GM13977 (cell line): ENCODE measurements at regions not wholly inside any gene's neighbourhood (a gene's known extent, or its start where the extent isn't known, plus 50 kb on each side); places are given as distances from the start of the nearest gene placed in this dataset.

Experiments used
- DNase-seq: peaks from one replicate; pipeline ENCODE4 v3.0.0; 2012; ENCODE audit warnings: low spot score
- in situ Hi-C: fragments of 300-500 bp; cut with MboI; formaldehyde crosslinking; loops from one replicate; pipeline ENCODE4 v1.12.0; 2022; ENCODE audit warnings: low sequenced_read_pairs, low pct_unique_long_range_greater_than_20kb, mixed read lengths, inconsistent platforms; ENCODE audit not compliant: unreplicated experiment
- TF ChIP-seq, protein P1 (sequence below): IDR thresholded peaks from 2 replicates; pipeline ENCODE4 v1.5.1; 2012; ENCODE audit warnings: mild to moderate bottlenecking, control low read depth; ENCODE audit not compliant: insufficient read depth; ENCODE audit errors: extremely low read depth, missing control alignments

DNA sequence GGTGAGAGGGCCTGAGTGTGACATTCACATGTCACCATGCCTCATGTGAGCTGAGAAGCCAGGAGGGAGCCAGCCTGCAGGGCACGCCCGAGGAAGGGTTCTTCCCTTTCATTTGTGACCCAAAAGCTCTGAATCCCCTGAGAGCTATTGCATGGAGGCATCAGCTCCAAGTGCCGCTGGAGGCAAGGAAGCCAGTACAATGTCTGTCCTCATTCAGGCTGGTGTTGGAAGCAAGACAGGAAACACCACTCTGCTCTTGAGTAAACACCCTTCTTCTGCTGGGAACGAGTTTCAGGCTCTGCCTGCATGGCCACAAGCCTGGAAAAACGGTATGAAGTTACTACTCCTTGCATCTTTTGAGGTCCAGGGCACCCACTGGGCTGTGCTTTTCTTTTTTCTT, 83.8 kb upstream of the LARGE1 start:
- TF ChIP-seq, protein P1, sequence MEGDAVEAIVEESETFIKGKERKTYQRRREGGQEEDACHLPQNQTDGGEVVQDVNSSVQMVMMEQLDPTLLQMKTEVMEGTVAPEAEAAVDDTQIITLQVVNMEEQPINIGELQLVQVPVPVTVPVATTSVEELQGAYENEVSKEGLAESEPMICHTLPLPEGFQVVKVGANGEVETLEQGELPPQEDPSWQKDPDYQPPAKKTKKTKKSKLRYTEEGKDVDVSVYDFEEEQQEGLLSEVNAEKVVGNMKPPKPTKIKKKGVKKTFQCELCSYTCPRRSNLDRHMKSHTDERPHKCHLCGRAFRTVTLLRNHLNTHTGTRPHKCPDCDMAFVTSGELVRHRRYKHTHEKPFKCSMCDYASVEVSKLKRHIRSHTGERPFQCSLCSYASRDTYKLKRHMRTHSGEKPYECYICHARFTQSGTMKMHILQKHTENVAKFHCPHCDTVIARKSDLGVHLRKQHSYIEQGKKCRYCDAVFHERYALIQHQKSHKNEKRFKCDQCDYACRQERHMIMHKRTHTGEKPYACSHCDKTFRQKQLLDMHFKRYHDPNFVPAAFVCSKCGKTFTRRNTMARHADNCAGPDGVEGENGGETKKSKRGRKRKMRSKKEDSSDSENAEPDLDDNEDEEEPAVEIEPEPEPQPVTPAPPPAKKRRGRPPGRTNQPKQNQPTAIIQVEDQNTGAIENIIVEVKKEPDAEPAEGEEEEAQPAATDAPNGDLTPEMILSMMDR = no peak
- in situ Hi-C loops = no loop called here
- DNase-seq = no peak

DNA sequence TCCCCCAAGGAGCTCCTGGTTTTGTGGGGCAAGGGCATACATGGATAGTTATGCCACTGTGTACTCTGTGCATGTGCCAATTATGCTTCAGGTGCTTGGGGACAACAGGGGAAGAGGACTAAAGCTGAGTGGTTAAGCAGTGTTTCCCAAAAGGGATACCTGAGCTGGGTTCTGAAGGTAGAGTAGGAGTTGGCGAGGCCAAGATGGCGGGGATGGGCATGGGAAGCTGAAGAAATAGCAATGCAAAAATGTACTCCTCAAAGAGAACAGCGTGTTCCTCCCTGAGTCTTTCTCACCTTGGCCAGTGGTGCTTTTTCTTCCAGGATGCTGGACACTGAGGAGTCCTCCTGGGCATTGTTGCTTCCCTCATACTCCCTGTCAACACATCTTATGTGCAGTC, 90.0 kb upstream of the LARGE1 start:
- in situ Hi-C loops = no loop called here
- TF ChIP-seq, protein P1 = no peak

DNA sequence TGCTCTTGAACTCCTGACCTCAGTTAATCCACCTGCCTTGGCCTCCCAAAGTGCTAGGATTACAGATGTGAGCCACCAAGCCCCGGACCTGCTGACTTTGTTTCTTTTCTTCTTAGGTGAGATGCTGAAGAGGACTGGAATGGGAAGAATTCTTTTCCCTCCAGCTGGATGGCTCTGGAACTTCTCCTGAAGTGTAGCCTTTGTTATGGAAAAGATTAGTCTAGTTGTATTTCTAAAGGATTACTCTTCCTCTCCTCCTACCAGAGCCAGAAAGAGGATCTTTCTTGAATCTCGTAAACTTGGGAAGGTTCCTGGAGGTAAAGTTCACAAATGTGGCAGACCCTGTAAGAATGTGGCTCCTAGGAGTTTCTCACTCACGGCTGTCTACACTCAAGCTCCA, 95.4 kb upstream of the LARGE1 start:
- in situ Hi-C loops = no loop called here
- no peak for DNase-seq

More for the DNA sequence above, 90.0 kb upstream of the LARGE1 start:
- DNase-seq = no peak

DNA sequence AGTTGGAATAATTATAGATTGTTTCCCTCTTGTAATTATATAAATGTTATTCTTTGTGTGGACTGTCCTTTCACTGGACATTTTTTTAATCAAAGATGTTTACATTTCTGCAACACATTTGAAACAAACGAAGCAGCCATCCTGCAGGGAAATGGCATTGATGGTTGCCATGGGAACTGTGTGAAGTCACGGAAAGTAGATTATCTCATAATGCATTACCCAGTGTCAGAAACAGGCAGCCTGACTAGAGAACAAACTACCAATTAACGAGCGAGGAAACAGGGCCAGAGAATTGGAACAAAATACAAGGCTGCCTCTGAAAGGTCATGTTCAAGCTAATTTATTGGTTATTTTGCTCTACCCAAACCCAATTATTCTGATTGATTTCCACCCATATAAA, 96.9 kb upstream of the LARGE1 start:
- DNase-seq = no peak
- in situ Hi-C loops = no loop called here

More for the DNA sequence above, 95.4 kb upstream of the LARGE1 start:
- TF ChIP-seq, protein P1 = no peak

DNA sequence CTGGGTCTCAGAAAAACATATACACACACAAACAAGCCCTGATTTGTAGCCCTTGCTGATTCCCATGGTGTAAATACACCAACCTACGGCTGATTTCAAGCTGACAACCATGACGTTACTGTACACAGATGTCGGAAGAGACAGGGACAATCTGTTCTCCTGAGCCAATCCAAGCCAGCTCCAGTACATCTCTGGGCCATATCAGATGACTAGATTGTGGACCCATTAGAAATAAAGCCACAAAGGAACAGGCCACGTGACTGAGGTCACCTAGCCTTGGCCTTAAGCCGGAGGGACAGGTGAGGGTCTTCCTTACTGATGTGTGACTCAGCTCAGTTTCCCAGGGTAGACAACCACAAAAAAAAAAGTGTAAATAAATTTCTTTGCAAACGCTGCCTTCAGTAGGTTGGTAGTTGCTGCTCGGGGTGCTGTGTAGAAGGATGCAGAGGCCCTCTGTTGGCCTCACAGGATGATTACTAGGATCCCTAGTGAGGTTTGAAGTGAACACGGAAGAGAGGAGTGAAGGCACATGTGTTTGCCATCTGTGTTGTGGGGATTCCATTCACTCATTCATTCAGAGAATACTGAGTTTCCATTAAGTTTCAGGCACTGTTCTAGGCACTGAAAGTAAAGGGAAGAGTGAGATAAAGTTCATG, 99.0 kb upstream of the LARGE1 start:
- in situ Hi-C loops = no loop called here
- DNase-seq = no peak
- TF ChIP-seq, protein P1 = no peak

More for the DNA sequence above, 96.9 kb upstream of the LARGE1 start:
- TF ChIP-seq, protein P1 = no peak

DNA sequence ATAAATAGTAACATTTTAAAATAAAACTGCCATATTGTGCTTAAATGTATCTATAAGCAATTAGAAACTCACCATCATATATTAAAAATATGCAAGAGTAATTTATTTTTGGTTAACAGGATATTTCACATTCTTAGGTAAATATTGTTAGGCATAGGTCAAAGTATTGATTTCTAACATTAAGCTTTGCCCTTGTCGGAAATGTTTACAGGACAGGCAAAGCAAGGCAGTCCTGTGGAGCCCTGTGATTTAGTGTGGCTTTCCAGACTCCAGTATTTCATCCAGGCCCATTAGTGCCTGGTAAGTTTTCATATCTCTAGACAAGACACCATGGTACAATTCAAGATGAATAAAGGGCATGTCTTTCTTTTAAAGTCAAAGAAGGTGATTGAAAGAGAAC, 114.9 kb upstream of the LARGE1 start:
- no peak for DNase-seq
- in situ Hi-C loops = no loop called here
- TF ChIP-seq, protein P1 = no peak
